SK-N-SH (cell line): ENCODE measurements at regions not wholly inside any gene's neighbourhood (a gene's known extent, or its start where the extent isn't known, plus 50 kb on each side); places are given as distances from the start of the nearest gene placed in this dataset.

Experiments used
- CTCF ChIA-PET: fragments of 300-600, 350-600 bp; formaldehyde crosslinking; extraction: SDS; loops from one replicate; lab custom pipeline; 2021; lab: Yijun Ruan, JAX
- POLR2A ChIA-PET: fragments of 350-600 bp; sonication (Branson Sonifier 250); formaldehyde crosslinking; extraction: SDS; loops from one replicate; lab custom pipeline; 2020; ENCODE audit warnings: antibody characterized with exemption, inconsistent platforms; lab: Yijun Ruan, JAX
- DNase-seq: peaks from one replicate; pipeline ENCODE4 v3.0.0; 2012
- H2AFZ ChIP-seq: fragments of 200-600 bp; sonication (generic); 2 replicates; pipeline ENCODE4 v1.8.1; 2016; ENCODE audit warnings: antibody characterized with exemption, mild to moderate bottlenecking, low read depth
- H3F3A ChIP-seq: fragments of 200-600 bp; sonication (generic); replicated peaks from 2 replicates; pipeline ENCODE3; 2016; ENCODE audit warnings: antibody characterized with exemption, mild to moderate bottlenecking; ENCODE audit not compliant: insufficient read depth
- H3K27ac ChIP-seq, 2 experiments: fragments of 200-500 bp in 1 of 2; fragments of 200-600 bp in 1 of 2; sonication (Bioruptor generic) in 1 of 2; sonication (generic), shearing (Covaris generic) in 1 of 2; 2 replicates each; pipeline versions ENCODE4 v1.5.1 to v1.6.1; 2014 to 2016; ENCODE audit warnings: low read depth in 2 of 2, inconsistent platforms in 1 of 2, low read length in 1 of 2, mild to moderate bottlenecking in 1 of 2, mixed read lengths in 1 of 2
- H3K27me3 ChIP-seq: fragments of 200-600 bp; sonication (generic), shearing (Covaris generic); 2 replicates; pipeline ENCODE4 v1.6.1; 2016; ENCODE audit warnings: mixed run types; ENCODE audit not compliant: insufficient read depth
- H3K36me3 ChIP-seq, 2 experiments: fragments of 200-500 bp in 1 of 2; fragments of 200-600 bp in 1 of 2; sonication (Bioruptor generic) in 1 of 2; sonication (generic) in 1 of 2; replicated peaks in 1 of 2; 2 replicates each; pipeline versions ENCODE3 to v1.5.1; 2014 to 2016; ENCODE audit warnings: low read length in 1 of 2, mild to moderate bottlenecking in 1 of 2; ENCODE audit not compliant: insufficient read depth in 2 of 2, control insufficient read depth in 1 of 2
- H3K4me1 ChIP-seq, 2 experiments: fragments of 200-500 bp in 1 of 2; fragments of 200-600 bp in 1 of 2; sonication (Bioruptor generic) in 1 of 2; sonication (generic), shearing (Covaris generic) in 1 of 2; 2 replicates each; pipeline versions ENCODE4 v1.5.1 to v1.6.1; 2014 to 2016; ENCODE audit warnings: low read depth in 1 of 2, low read length in 1 of 2, mixed run types in 1 of 2; ENCODE audit not compliant: insufficient read depth in 2 of 2, control insufficient read depth in 1 of 2
- H3K4me2 ChIP-seq: fragments of 200-600 bp; sonication (generic), shearing (Covaris generic); 2 replicates; pipeline ENCODE4 v1.6.1; 2017; ENCODE audit warnings: mixed run types
- H3K4me3 ChIP-seq, 2 experiments: fragments of 200-500 bp in 1 of 2; fragments of 200-600 bp in 1 of 2; sonication (Bioruptor generic) in 1 of 2; sonication (generic), shearing (Covaris generic) in 1 of 2; 2 replicates each; pipeline versions ENCODE4 v1.5.1 to v1.8.1; 2014 to 2016; ENCODE audit warnings: low read depth in 2 of 2, inconsistent platforms in 1 of 2, low read length in 1 of 2, mild to moderate bottlenecking in 1 of 2, mixed read lengths in 1 of 2, moderate library complexity in 1 of 2
- H3K79me2 ChIP-seq: fragments of 200-600 bp; sonication (generic); 2 replicates; pipeline ENCODE4 v1.8.1; 2017; ENCODE audit warnings: mild to moderate bottlenecking; ENCODE audit not compliant: insufficient read depth
- H3K9ac ChIP-seq: fragments of 200-600 bp; sonication (generic); 2 replicates; pipeline ENCODE4 v1.6.1; 2017; ENCODE audit warnings: mixed run types
- H3K9me2 ChIP-seq: fragments of 200-600 bp; sonication (generic); 2 replicates; pipeline ENCODE4 v1.6.1; 2017; ENCODE audit warnings: mixed run types
- H3K9me3 ChIP-seq: fragments of 200-600 bp; sonication (generic); 2 replicates; pipeline ENCODE4 v1.6.1; 2017; ENCODE audit warnings: mixed run types, mild to moderate bottlenecking, moderate library complexity
- H4K20me1 ChIP-seq: fragments of 200-600 bp; sonication (generic); 2 replicates; pipeline ENCODE4 v1.6.1; 2017; ENCODE audit warnings: mild to moderate bottlenecking, mixed run types; ENCODE audit not compliant: insufficient read depth
- CTCF ChIP-seq: fragments of 200-600 bp; sonication (generic); IDR thresholded peaks from 2 replicates; pipeline ENCODE4 v1.6.1; 2017; ENCODE audit warnings: antibody characterized with exemption, mild to moderate bottlenecking, moderate library complexity
- FOSL2 ChIP-seq: IDR thresholded peaks from 2 replicates; pipeline ENCODE4 v1.4.0; 2012; ENCODE audit warnings: low read depth, mild to moderate bottlenecking, moderate library complexity, borderline replicate concordance
- FOXM1 ChIP-seq: IDR thresholded peaks from 2 replicates; pipeline ENCODE4 v1.4.0; 2012; ENCODE audit warnings: low read depth, mild to moderate bottlenecking
- GABPA ChIP-seq: IDR thresholded peaks from 2 replicates; pipeline ENCODE4 v1.4.0; 2012; ENCODE audit warnings: low read depth, mild to moderate bottlenecking
- GATA2 ChIP-seq: sonication (generic); formaldehyde crosslinking; IDR thresholded peaks from 2 replicates; pipeline ENCODE4 v1.5.0; 2020; ENCODE audit warnings: mild to moderate bottlenecking, missing genetic modification reagents
- JUND ChIP-seq: IDR thresholded peaks from 2 replicates; pipeline ENCODE4 v1.4.0; 2012
- MEF2A ChIP-seq: IDR thresholded peaks from 2 replicates; pipeline ENCODE4 v1.4.0; 2012; ENCODE audit warnings: low read depth, borderline replicate concordance
- MXI1 ChIP-seq: IDR thresholded peaks from 2 replicates; pipeline ENCODE4 v1.6.1; 2012; ENCODE audit warnings: mild to moderate bottlenecking, low read depth, low read length, improper control_type of control experiment
- NFIC ChIP-seq: IDR thresholded peaks from 2 replicates; pipeline ENCODE4 v1.4.0; 2012; ENCODE audit warnings: borderline replicate concordance
- POLR2AphosphoS5 ChIP-seq: IDR thresholded peaks from 2 replicates; pipeline ENCODE4 v1.6.1; 2012; ENCODE audit warnings: low read depth, low read length
- RAD21 ChIP-seq: IDR thresholded peaks from 2 replicates; pipeline ENCODE4 v1.6.1; 2012; ENCODE audit warnings: mild to moderate bottlenecking, low read length
- RCOR1 ChIP-seq: fragments of 150-350 bp; IDR thresholded peaks from 2 replicates; pipeline ENCODE4 v1.6.1; 2017; ENCODE audit warnings: antibody characterized with exemption, low read length
- RFX5 ChIP-seq: IDR thresholded peaks from 2 replicates; pipeline ENCODE4 v1.6.1; 2012; ENCODE audit warnings: mild to moderate bottlenecking, improper control_type of control experiment, low read length
- RXRA ChIP-seq: IDR thresholded peaks from 2 replicates; pipeline ENCODE4 v1.4.0; 2012; ENCODE audit warnings: low read depth, mild to moderate bottlenecking, borderline replicate concordance
- SIN3A ChIP-seq: IDR thresholded peaks from 2 replicates; pipeline ENCODE4 v1.6.1; 2012; ENCODE audit warnings: low read depth, mild to moderate bottlenecking, low read length, moderate library complexity, borderline replicate concordance
- TAF1 ChIP-seq: IDR thresholded peaks from 2 replicates; pipeline ENCODE4 v1.6.1; 2012; ENCODE audit warnings: low read depth, mild to moderate bottlenecking, low read length, moderate library complexity, borderline replicate concordance
- TEAD4 ChIP-seq: IDR thresholded peaks from 2 replicates; pipeline ENCODE4 v1.4.0; 2012; ENCODE audit warnings: mild to moderate bottlenecking, borderline replicate concordance; ENCODE audit not compliant: insufficient read depth
- WGBS: methylation state at CpG from one replicate; pipeline ENCODE4 v1.1.6; 2017; ENCODE audit warnings: low lambda C conversion rate; 5-methylcytosine and 5-hydroxymethylcytosine counted together
- TF ChIP-seq, protein P1 (sequence below): IDR thresholded peaks from 2 replicates; pipeline ENCODE4 v1.4.0; 2012; ENCODE audit warnings: low read depth, borderline replicate concordance
- TF ChIP-seq, protein P2 (sequence below): IDR thresholded peaks from 2 replicates; pipeline ENCODE4 v1.4.0; 2012; ENCODE audit warnings: low read depth, borderline replicate concordance

GRCh38 chr1:147826259-147826658, 65.9 kb upstream of the GJA5 start:
- no peaks in the 10 kb centered on the region for H3K9me3 ChIP-seq
- no peaks in the 10 kb centered on the region for H3K4me1 ChIP-seq
- no peaks in the 10 kb centered on the region for H3F3A ChIP-seq
- no peak overlapping the region for H3K27ac ChIP-seq
- no peak for TF ChIP-seq NFIC
- no peak for TF ChIP-seq SIN3A
- TF ChIP-seq, all 33 proteins: peak for 0
- Histone ChIP-seq H3K36me3 (no peaks in the 10 kb centered on the region), H3K4me2 (no peak overlapping the region), H3K9me2 (no peaks in the 10 kb centered on the region), H3K4me3 (no peak overlapping the region), H3K9ac (no peak overlapping the region), H3K79me2 (no peaks in the 10 kb centered on the region), H2AFZ (no peak overlapping the region), H4K20me1 (no peaks in the 10 kb centered on the region), H3K27me3 (no peaks in the 10 kb centered on the region; the same call in 1 of the 2 replicates)
- 3% methylated on average over 1 of the region's 1 CpG for WGBS
- DNase-seq = no peak
- CTCF ChIA-PET = interaction anchor here (1.5 kb wide), 1 partner anchor 66 kb away, joined by 6 read pairs; no protein-coding TSS in a partner anchor
- POLR2A ChIA-PET = no interaction called here

DNA sequence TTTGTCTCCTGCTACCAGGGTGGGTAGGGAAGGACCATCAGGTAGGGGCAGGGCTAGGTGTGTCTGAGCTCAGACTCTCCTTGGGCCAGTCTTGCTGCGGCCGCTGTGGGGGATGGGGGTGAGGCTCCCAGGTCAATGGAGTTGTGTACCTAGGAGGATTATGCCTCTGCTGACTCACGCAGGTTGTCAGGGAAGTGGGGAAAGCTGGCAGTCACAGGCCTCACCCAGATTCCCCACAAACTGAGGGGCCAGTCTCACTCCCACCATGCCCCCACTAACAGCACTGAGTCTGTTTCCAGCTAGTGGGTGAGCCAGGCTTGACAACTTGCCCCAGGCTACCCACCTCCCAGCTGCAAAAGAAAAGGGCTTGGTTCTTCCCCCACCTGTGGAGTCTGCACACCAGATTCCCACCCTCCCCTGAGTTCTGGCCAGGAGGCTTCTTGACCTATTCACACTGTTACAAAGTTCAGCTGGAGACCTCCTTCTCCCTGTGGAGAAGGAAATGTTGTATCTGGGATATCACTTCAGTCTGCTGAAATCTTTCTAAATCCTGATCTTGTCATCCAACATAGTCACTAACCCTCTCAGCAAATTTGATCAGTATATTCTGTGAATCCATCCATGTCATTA, 69.2 kb upstream of the GJA8 start:
- no peaks in the 10 kb centered on the region for H3K9me3 ChIP-seq
- no peaks in the 10 kb centered on the region for H3F3A ChIP-seq
- no peak overlapping the region for H3K9ac ChIP-seq
- WGBS = no CpG with 5 or more reads among the region's 3 CpGs
- no peaks in the 10 kb centered on the region for H4K20me1 ChIP-seq
- no peak overlapping the region for H3K4me2 ChIP-seq
- H3K36me3 ChIP-seq = no peaks in the 10 kb centered on the region
- no peak for DNase-seq
- no peaks in the 10 kb centered on the region for H3K79me2 ChIP-seq
- H3K4me1 ChIP-seq = no peaks in the 10 kb centered on the region
- CTCF ChIA-PET = no interaction called here
- H3K27ac ChIP-seq = no peak overlapping the region
- H3K27me3 ChIP-seq = no peaks in the 10 kb centered on the region; the same call in 1 of the 2 replicates
- no peaks in the 10 kb centered on the region for H3K9me2 ChIP-seq
- H2AFZ ChIP-seq = no peak overlapping the region
- no peak for TF ChIP-seq RAD21
- TF ChIP-seq JUND = no peak
- no peak for TF ChIP-seq GATA2 (CRISPR knock-in tag)
- POLR2A ChIA-PET = no interaction called here
- no peak overlapping the region for H3K4me3 ChIP-seq

DNA sequence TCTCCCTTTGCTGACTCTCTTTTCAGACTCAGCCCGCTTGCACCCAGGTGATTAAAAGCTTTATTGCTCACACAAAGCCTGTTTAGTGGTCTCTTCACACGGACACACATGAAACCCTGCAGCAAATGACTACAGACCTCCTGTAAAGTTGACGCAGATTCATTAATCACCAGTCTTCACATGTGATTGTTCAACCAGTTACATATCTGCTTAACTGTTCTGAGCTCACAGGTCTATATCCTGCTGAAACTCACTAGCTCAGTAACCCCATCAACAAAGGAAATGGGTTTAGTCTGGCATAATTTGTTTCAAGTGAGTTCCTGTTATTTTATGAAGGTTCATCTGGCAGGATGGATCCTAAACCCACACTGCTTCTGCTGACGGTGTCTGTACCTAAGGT, 68.4 kb upstream of the GJA8 start:
- no peak for DNase-seq
- TF ChIP-seq RCOR1 (no peak), NFIC (no peak), MEF2A (no peak), POLR2AphosphoS5 (no peak), RFX5 (no peak), TEAD4 (no peak), CTCF (no peak), FOXM1 (no peak), TAF1 (no peak), GABPA (no peak), MXI1 (no peak), RXRA (no peak), FOSL2 (no peak), JUND (no peak)
- TF ChIP-seq, protein P1, sequence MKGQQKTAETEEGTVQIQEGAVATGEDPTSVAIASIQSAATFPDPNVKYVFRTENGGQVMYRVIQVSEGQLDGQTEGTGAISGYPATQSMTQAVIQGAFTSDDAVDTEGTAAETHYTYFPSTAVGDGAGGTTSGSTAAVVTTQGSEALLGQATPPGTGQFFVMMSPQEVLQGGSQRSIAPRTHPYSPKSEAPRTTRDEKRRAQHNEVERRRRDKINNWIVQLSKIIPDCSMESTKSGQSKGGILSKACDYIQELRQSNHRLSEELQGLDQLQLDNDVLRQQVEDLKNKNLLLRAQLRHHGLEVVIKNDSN = no peak
- TF ChIP-seq, protein P2, sequence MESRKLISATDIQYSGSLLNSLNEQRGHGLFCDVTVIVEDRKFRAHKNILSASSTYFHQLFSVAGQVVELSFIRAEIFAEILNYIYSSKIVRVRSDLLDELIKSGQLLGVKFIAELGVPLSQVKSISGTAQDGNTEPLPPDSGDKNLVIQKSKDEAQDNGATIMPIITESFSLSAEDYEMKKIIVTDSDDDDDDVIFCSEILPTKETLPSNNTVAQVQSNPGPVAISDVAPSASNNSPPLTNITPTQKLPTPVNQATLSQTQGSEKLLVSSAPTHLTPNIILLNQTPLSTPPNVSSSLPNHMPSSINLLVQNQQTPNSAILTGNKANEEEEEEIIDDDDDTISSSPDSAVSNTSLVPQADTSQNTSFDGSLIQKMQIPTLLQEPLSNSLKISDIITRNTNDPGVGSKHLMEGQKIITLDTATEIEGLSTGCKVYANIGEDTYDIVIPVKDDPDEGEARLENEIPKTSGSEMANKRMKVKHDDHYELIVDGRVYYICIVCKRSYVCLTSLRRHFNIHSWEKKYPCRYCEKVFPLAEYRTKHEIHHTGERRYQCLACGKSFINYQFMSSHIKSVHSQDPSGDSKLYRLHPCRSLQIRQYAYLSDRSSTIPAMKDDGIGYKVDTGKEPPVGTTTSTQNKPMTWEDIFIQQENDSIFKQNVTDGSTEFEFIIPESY = no peak

More for the DNA sequence above, 68.4 kb upstream of the GJA8 start:
- Histone ChIP-seq H3F3A (no peaks in the 10 kb centered on the region), H3K27ac (no peak overlapping the region), H3K9me3 (no peaks in the 10 kb centered on the region), H3K27me3 (no peaks in the 10 kb centered on the region; the same call in 1 of the 2 replicates), H4K20me1 (no peaks in the 10 kb centered on the region), H2AFZ (no peak overlapping the region), H3K9me2 (no peaks in the 10 kb centered on the region), H3K9ac (no peak overlapping the region), H3K79me2 (no peaks in the 10 kb centered on the region), H3K4me3 (no peak overlapping the region), H3K36me3 (no peaks in the 10 kb centered on the region), H3K4me1 (no peaks in the 10 kb centered on the region), H3K4me2 (no peak overlapping the region)
- WGBS = 10% methylated on average over 4 of the region's 4 CpGs
- ChIA-PET CTCF (no interaction called here), POLR2A (no interaction called here)
